ENCODE measurements at regions not wholly inside any gene's neighbourhood (a gene's known extent, or its start where the extent isn't known, plus 50 kb on each side); places are given as distances from the start of the nearest gene placed in this dataset.

- H3K4me1 ChIP-seq (replicated peaks in 1 of 2) = no peaks in the 10 kb centered on the region
Observed at GRCh38 chr4:126346654-126347053, 1031.9 kb downstream of the FAT4 start.

DNA sequence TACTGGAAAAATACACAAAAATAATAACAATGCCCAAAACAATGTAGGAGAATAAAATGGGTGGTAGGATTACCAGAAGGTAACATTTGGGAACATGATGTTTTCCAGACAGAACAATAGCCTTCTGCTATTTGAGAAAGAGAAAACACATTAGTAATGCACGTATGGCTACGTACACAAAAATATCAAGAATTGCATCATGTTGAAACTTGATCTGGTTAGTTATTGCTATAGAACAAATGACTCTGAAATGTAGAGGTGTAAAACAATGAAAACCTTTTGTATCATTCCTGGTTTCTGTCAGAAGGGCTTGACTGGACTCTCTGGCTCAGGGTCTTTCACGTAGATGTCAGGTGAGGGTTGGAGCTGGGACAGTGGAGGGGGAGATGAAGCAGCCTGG is 1040.0 kb downstream of the FAT4 start:
- no peak for DNase-seq
- Histone ChIP-seq H3K36me3 (replicated peaks in 1 of 2) (no peaks in the 10 kb centered on the region), H3K4me1 (replicated peaks in 1 of 2) (no peaks in the 10 kb centered on the region), H3K27ac (no peak overlapping the region), H3K27me3 (no peaks in the 10 kb centered on the region), H3K9me3 (replicated peaks in 1 of 3) (peaks cover 0 to 4% (median 0%) of the 10 kb centered on the region in 3 donors), H3K4me3 (no peak overlapping the region)
- intact Hi-C loops (cut with DNase I) = no loop called here
- TF ChIP-seq CTCF (IDR thresholded peaks at IDR 0.05) (no peak), POLR2A (IDR thresholded peaks at IDR 0.05) (no peak)
- WGBS, 4 donors = 71 to 90% (median 79%) methylated on average over 3 of the region's 3 CpGs

More at GRCh38 chr4:126346654-126347053, 1031.9 kb downstream of the FAT4 start:
- Histone ChIP-seq H3K27ac (no peak overlapping the region), H3K4me3 (no peak overlapping the region), H3K9me3 (replicated peaks in 1 of 3) (no peaks in the 10 kb centered on the region), H3K27me3 (no peaks in the 10 kb centered on the region), H3K36me3 (replicated peaks in 1 of 2) (no peaks in the 10 kb centered on the region)
- TF ChIP-seq POLR2A (IDR thresholded peaks at IDR 0.05) (no peak), CTCF (IDR thresholded peaks at IDR 0.05) (no peak)
- intact Hi-C loops (cut with DNase I) = no loop called here
- WGBS, 4 donors = 55 to 73% (median 63%) methylated on average over 2 of the region's 2 CpGs
- DNase-seq = no peak

- no peak overlapping the region for H3K27ac ChIP-seq
- no peaks in the 10 kb centered on the region for H3K27me3 ChIP-seq
- H3K36me3 ChIP-seq (replicated peaks in 1 of 2) = no peaks in the 10 kb centered on the region
- TF ChIP-seq POLR2A (IDR thresholded peaks at IDR 0.05) (no peak), CTCF (IDR thresholded peaks at IDR 0.05) (no peak)
- peaks cover 0 to 4% (median 0%) of the 10 kb centered on the region in 3 donors for H3K9me3 ChIP-seq (replicated peaks in 1 of 3)
- DNase-seq = no peak
- no peaks in the 10 kb centered on the region for H3K4me1 ChIP-seq (replicated peaks in 1 of 2)
- 82 to 91% (median 84%) methylated on average over 2 of the region's 2 CpGs for WGBS, 4 donors
- H3K4me3 ChIP-seq = no peak overlapping the region
- intact Hi-C loops (cut with DNase I) = no loop called here
Observed at GRCh38 chr4:126358041-126358440, 1043.3 kb downstream of the FAT4 start.

DNA sequence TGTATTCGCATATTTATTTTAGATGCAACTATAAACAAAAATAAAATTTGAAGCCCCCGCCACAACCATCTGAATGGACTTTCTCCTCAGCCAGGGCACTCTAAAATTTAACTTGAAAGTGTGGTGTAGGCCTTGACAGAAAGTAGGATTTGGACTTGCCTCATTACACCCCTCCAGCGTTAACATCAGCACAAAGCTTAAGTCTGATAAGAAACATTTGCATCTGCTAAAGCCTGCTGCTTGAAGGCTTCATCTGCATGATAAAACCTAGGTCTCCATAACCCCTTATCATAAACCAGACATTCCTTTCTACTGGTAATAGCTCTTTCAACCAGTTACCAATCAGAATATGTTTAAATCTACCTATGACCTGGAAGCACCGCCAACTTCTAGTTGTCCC is 1046.5 kb downstream of the FAT4 start:
- DNase-seq = no peak
- no peak overlapping the region for H3K27ac ChIP-seq
- intact Hi-C loops (cut with DNase I) = no loop called here
- no peaks in the 10 kb centered on the region for H3K36me3 ChIP-seq (replicated peaks in 1 of 2)
- WGBS, 4 donors = 59 to 84% (median 77%) methylated on average over 4 of the region's 4 CpGs
- H3K4me1 ChIP-seq (replicated peaks in 1 of 2) = no peaks in the 10 kb centered on the region
- H3K27me3 ChIP-seq = no peaks in the 10 kb centered on the region
- H3K9me3 ChIP-seq (replicated peaks in 1 of 3) = peaks cover 0 to 4% (median 0%) of the 10 kb centered on the region in 3 donors
- TF ChIP-seq POLR2A (IDR thresholded peaks at IDR 0.05) = no peak
- TF ChIP-seq CTCF (IDR thresholded peaks at IDR 0.05) = no peak
- no peak overlapping the region for H3K4me3 ChIP-seq
